Stomach (tissue), 8 donors: ENCODE measurements at regions not wholly inside any gene's neighbourhood (a gene's known extent, or its start where the extent isn't known, plus 50 kb on each side); places are given as distances from the start of the nearest gene placed in this dataset.

ENCODE experiments used
- DNase-seq, 2 donors: peaks; one replicate each; pipeline versions ENCODE4 v3.0.0 to v3.0.0-alpha.2; 2013 to 2019
- H3K27ac ChIP-seq, 5 donors: fragments of 200-600 bp in 4 of 5; sonication (generic) in 4 of 5; one replicate each; pipeline ENCODE4 v1.5.1; 2013 to 2019; ENCODE audit warnings: mild to moderate bottlenecking in 1 of 5, moderate library complexity in 1 of 5
- H3K27me3 ChIP-seq, 3 donors: fragments of 200-600 bp; sonication (generic); one replicate each; pipeline ENCODE4 v1.5.1; 2017 to 2019; ENCODE audit warnings: mixed run types in 1 of 3
- H3K36me3 ChIP-seq, 4 donors: fragments of 200-600 bp; sonication (generic); 1 replicate in 3 of 4; 2 replicates in 1 of 4; pipeline ENCODE4 v1.5.1; 2016 to 2019
- H3K4me1 ChIP-seq, 4 donors: fragments of 200-600 bp; sonication (generic); one replicate each; pipeline ENCODE4 v1.5.1; 2016 to 2019
- H3K4me3 ChIP-seq, 4 donors: fragments of 200-600 bp; sonication (generic) in 3 of 4; one replicate each; pipeline ENCODE4 v1.5.1; 2016 to 2019; ENCODE audit warnings: mild to moderate bottlenecking in 1 of 4
- H3K9me3 ChIP-seq, 4 donors: fragments of 200-600 bp; sonication (generic); one replicate each; pipeline ENCODE4 v1.5.1; 2016 to 2019
- CTCF ChIP-seq, 7 experiments: fragments of 450-650 bp in 4 of 7; fragments of 200-600 bp in 3 of 7; sonication (generic) in 3 of 7; IDR thresholded peaks; one replicate each; pipeline ENCODE4 v1.5.1; 2016 to 2019; ENCODE audit warnings: antibody characterized with exemption in 7 of 7, control low read depth in 2 of 7, mild to moderate bottlenecking in 1 of 7
- EP300 ChIP-seq: sonication (generic); formaldehyde crosslinking; IDR thresholded peaks from one replicate; pipeline ENCODE4 v1.6.1; 2017; ENCODE audit warnings: antibody characterized with exemption
- POLR2A ChIP-seq, 4 donors: fragments of 450-650 bp; IDR thresholded peaks; one replicate each; pipeline ENCODE4 v1.6.1; 2016; ENCODE audit warnings: antibody characterized with exemption in 4 of 4, control low read depth in 2 of 4, mild to moderate bottlenecking in 1 of 4, moderate library complexity in 1 of 4
- POLR2AphosphoS5 ChIP-seq, 3 donors: sonication (generic); formaldehyde crosslinking; IDR thresholded peaks; one replicate each; pipeline ENCODE4 v1.6.1; 2016; ENCODE audit warnings: antibody characterized with exemption in 3 of 3
- WGBS, 5 donors: extraction: QIAGEN DNeasy Blood & Tissue Kit in 3 of 5; methylation state at CpG; one replicate each; pipeline versions ENCODE4 v1.1.5 to v1.1.7; 2013 to 2018; 5-methylcytosine and 5-hydroxymethylcytosine counted together
- intact Hi-C: fragments of 100-400 bp; cut with DNase I; formaldehyde crosslinking; loops from one replicate; pipeline ENCODE4 v1.15.1; 2023; ENCODE audit warnings: low total_unique reads
- donor health status: healthy with polysubstance abuse.
- donor health status: Bipolar disorder and iron deficiency.
- donor health status: healthy.

GRCh38 chr14:95784137-95784536 lies 70.2 kb upstream of the TCL1A start:
- TF ChIP-seq POLR2A (IDR thresholded peaks at IDR 0.05) = no peak
- no peak for TF ChIP-seq POLR2AphosphoS5 (IDR thresholded peaks at IDR 0.05)
- TF ChIP-seq CTCF (IDR thresholded peaks at IDR 0.05) = no peak
- no peak for TF ChIP-seq EP300
- H3K4me3 ChIP-seq = no peak overlapping the region
- 0 to 3% (median 0%) methylated on average over 1 of the region's 1 CpG for WGBS, 5 donors
- H3K27ac ChIP-seq = no peak overlapping the region
- no peaks in the 10 kb centered on the region for H3K9me3 ChIP-seq
- peaks cover 0 to 5% (median 0%) of the 10 kb centered on the region in 3 donors for H3K27me3 ChIP-seq
- intact Hi-C loops = no loop called here
- DNase-seq = peak in 1 of 2 donors; percentile 76
- H3K4me1 ChIP-seq = no peaks in the 10 kb centered on the region
- H3K36me3 ChIP-seq = no peaks in the 10 kb centered on the region

DNA sequence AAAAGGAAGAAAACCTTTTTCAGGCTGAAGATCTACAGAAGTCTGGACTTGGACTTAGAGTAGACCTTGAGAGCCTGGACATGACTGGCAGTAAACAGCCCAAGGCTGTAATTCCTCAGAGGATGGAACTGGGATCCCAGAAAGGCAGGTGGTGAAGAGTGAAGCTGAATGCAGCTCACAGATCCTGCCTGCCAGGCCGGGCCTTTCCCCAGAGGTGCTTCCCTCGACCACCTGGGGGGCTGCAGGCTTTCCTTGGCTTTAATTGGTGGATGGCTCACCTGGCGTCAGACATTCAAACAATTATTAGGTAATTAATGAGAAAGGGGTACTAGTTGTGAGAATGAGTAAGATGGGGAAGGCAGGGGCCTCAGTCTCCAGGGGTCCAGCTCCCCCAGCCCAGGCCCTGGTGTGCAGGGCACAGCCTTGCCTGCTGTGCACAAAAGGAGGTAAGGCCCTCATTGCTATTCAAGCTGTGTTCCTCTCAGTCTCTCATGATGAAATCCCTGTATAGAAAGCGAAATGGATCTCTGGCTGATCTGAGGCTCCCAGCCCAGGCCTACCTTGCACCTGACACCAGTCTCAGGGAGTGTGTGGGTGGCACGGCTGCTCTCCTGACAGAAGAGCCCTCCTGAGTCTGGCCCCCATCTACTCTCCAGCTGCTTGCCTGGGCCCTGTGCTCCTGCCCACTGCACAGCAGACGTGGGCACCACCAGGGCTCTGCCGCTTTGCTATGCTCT lies 63.0 kb upstream of the TCL1A start:
- no peak overlapping the region for H3K4me3 ChIP-seq
- DNase-seq = no peak
- 57 to 61% (median 58%) methylated on average over 7 of the region's 7 CpGs for WGBS, 5 donors
- intact Hi-C loops = no loop called here
- TF ChIP-seq EP300 (no peak), POLR2AphosphoS5 (IDR thresholded peaks at IDR 0.05) (no peak), POLR2A (IDR thresholded peaks at IDR 0.05) (no peak), CTCF (IDR thresholded peaks at IDR 0.05) (no peak)
- H3K36me3 ChIP-seq = no peaks in the 10 kb centered on the region
- H3K4me1 ChIP-seq = no peaks in the 10 kb centered on the region
- H3K27me3 ChIP-seq = peaks cover 0 to 30% (median 0%) of the 10 kb centered on the region in 3 donors
- H3K9me3 ChIP-seq = no peaks in the 10 kb centered on the region
- H3K27ac ChIP-seq = no peak overlapping the region

DNA sequence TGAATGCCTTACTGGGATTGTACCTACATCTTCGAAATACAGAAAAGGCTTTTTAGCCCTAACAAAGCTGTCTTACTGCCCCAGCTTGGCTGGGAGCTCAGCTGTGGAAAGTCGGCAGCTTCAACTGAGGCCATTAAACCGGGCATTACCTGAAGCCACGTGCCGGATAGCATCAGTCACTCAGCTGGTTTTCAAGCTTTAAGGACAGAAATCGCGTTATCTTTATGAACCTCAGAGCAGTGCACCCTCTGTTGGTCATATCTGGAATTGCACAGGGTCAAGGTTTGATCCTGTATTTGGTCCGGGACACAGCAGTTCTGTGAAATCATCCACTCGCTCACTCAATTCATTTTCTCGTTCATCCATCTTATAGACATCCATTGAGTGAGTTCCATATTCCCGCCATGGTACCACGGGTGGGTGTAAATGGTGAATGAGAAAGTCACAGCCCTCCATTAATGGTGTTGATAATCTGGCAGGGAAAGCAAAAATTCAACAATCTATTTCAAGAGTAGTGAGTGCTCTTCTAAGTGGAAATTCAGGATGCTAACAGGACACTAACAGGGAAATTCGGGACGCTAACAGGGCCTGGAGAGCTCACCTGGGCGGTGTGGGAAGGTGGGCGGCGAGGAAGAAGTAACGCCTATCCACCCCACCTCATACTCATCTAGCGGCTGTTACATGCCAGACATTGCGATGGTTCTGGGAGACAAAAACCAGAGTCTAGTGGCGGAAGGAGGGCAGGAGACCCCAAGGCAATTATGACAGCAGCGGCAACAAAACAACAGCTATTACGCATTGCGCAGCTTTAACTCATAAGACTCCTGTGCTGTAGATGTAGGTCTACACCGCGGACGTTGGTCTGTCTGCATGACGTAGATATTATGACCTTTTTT lies 60.6 kb upstream of the TCL1A start:
- Histone ChIP-seq H3K4me1 (no peaks in the 10 kb centered on the region), H3K27me3 (peaks cover 0 to 30% (median 0%) of the 10 kb centered on the region in 3 donors), H3K9me3 (no peaks in the 10 kb centered on the region), H3K27ac (no peak overlapping the region), H3K36me3 (no peaks in the 10 kb centered on the region), H3K4me3 (no peak overlapping the region)
- 55 to 62% (median 61%) methylated on average over 28 of the region's 28 CpGs for WGBS, 5 donors
- DNase-seq = peak; percentile 53 to 67
- TF ChIP-seq CTCF (IDR thresholded peaks at IDR 0.05) (peak in 5 of 7 experiments; percentile 64 to 87 (median 82)), EP300 (no peak)
- intact Hi-C loops = no loop called here

- H3K36me3 ChIP-seq = no peaks in the 10 kb centered on the region
- peak in 1 of 2 donors; percentile 8 for DNase-seq
- no peaks in the 10 kb centered on the region for H3K4me1 ChIP-seq
- peaks cover 0 to 23% (median 0%) of the 10 kb centered on the region in 3 donors for H3K27me3 ChIP-seq
- H3K4me3 ChIP-seq = no peak overlapping the region
- no peak for TF ChIP-seq EP300
- TF ChIP-seq POLR2AphosphoS5 (IDR thresholded peaks at IDR 0.05) = no peak
- no peak for TF ChIP-seq CTCF (IDR thresholded peaks at IDR 0.05)
- TF ChIP-seq POLR2A (IDR thresholded peaks at IDR 0.05) = no peak
- no peaks in the 10 kb centered on the region for H3K9me3 ChIP-seq
- WGBS, 5 donors = 41 to 80% (median 42%) methylated on average over 3 of the region's 3 CpGs
- no peak overlapping the region for H3K27ac ChIP-seq
- intact Hi-C loops = no loop called here
Observed at GRCh38 chr14:95770777-95771176, 56.9 kb upstream of the TCL1A start.
